ENCODE measurements at regions not wholly inside any gene's neighbourhood (a gene's known extent, or its start where the extent isn't known, plus 50 kb on each side); places are given as distances from the start of the nearest gene placed in this dataset.

DNA sequence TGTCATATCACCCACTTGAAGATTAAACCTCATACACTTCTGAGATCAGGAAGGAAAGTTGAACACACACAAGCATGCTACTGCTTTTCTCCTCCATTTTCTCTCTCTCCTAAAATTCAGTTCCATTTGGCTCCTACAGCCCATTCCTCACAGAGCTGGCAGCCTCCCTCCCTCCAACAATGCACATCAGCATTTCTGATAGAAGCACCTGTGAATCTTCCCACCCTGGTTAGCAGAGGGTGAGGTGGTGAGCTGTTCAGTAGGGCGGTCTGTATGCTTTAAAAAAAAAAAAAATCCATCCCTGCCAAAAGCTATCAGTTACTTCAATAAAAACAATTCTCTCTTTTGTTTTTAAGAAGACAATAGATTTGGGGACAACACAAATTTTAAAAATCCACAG, 463.2 kb upstream of the KIF2A start:
- TF ChIP-seq FOXM1 (IDR thresholded peaks at IDR 0.05; ENCODE audit: borderline replicate concordance) (no peak), ZNF384 (IDR thresholded peaks at IDR 0.05) (no peak), FOXK2 (IDR thresholded peaks at IDR 0.05) (no peak), NFRKB (IDR thresholded peaks at IDR 0.05) (no peak), SUZ12 (IDR thresholded peaks at IDR 0.05) (no peak), HDGF (IDR thresholded peaks at IDR 0.05; ENCODE audit: borderline replicate concordance) (no peak), LEF1 (IDR thresholded peaks at IDR 0.05; ENCODE audit: borderline replicate concordance) (no peak), BHLHE40 (IDR thresholded peaks at IDR 0.05; ENCODE audit: borderline replicate concordance) (no peak), CTBP1 (IDR thresholded peaks at IDR 0.05; ENCODE audit: borderline replicate concordance) (no peak), TARDBP (IDR thresholded peaks at IDR 0.05) (no peak), ARNT (IDR thresholded peaks at IDR 0.05) (no peak), L3MBTL2 (conservative IDR thresholded peaks at IDR 0.05) (no peak), SP1 (IDR thresholded peaks at IDR 0.05) (no peak), FOXA1 (IDR thresholded peaks at IDR 0.05) (no peak), ELF4 (IDR thresholded peaks at IDR 0.05) (no peak)
- TF ChIP-seq, protein P1, sequence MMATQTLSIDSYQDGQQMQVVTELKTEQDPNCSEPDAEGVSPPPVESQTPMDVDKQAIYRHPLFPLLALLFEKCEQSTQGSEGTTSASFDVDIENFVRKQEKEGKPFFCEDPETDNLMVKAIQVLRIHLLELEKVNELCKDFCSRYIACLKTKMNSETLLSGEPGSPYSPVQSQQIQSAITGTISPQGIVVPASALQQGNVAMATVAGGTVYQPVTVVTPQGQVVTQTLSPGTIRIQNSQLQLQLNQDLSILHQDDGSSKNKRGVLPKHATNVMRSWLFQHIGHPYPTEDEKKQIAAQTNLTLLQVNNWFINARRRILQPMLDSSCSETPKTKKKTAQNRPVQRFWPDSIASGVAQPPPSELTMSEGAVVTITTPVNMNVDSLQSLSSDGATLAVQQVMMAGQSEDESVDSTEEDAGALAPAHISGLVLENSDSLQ (IDR thresholded peaks at IDR 0.05): no peak
- POLR2A ChIA-PET: no interaction called here
- CTCF ChIA-PET: no interaction called here
- DNase-seq (ENCODE audit: extremely low spot score): no peak

DNA sequence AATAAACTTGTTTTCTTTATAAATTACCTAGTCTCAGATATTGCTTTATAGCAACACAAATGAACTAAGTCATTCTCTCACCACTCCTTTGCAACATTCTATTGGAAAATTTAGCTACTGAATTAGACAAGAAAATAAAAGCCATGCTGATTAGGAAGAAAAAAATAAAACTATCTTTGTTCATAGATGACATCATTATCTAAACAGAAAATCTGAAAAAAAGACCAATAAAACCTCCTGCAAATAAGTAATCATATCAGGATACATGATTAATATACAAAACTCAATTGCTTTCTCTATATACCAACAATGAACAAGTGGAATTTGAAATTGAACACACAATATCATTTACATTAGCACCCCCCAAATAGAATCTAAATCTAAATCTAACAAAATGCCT, 455.3 kb upstream of the KIF2A start:
- ChIA-PET CTCF (no interaction called here), POLR2A (no interaction called here)
- TF ChIP-seq NFRKB (IDR thresholded peaks at IDR 0.05) (no peak), HDGF (IDR thresholded peaks at IDR 0.05; ENCODE audit: borderline replicate concordance) (no peak), FOXM1 (IDR thresholded peaks at IDR 0.05; ENCODE audit: borderline replicate concordance) (no peak), CTBP1 (IDR thresholded peaks at IDR 0.05; ENCODE audit: borderline replicate concordance) (no peak), LEF1 (IDR thresholded peaks at IDR 0.05; ENCODE audit: borderline replicate concordance) (no peak), L3MBTL2 (conservative IDR thresholded peaks at IDR 0.05) (no peak), TARDBP (IDR thresholded peaks at IDR 0.05) (no peak), ARNT (IDR thresholded peaks at IDR 0.05) (no peak)
- no peak for DNase-seq (ENCODE audit: extremely low spot score)

- ChIA-PET CTCF (no interaction called here), POLR2A (no interaction called here)
- DNase-seq (ENCODE audit: extremely low spot score): no peak
- TF ChIP-seq NFRKB (IDR thresholded peaks at IDR 0.05): no peak
- no peak for TF ChIP-seq ARNT (IDR thresholded peaks at IDR 0.05)
- no peak for TF ChIP-seq BHLHE40 (IDR thresholded peaks at IDR 0.05; ENCODE audit: borderline replicate concordance)
- no peak for TF ChIP-seq SUZ12 (IDR thresholded peaks at IDR 0.05)
- TF ChIP-seq, protein P1 (IDR thresholded peaks at IDR 0.05): no peak
- TF ChIP-seq FOXK2 (IDR thresholded peaks at IDR 0.05): no peak
- no peak for TF ChIP-seq ZNF384 (IDR thresholded peaks at IDR 0.05)
- TF ChIP-seq L3MBTL2 (conservative IDR thresholded peaks at IDR 0.05): no peak
- TF ChIP-seq TARDBP (IDR thresholded peaks at IDR 0.05): no peak
- no peak for TF ChIP-seq FOXM1 (IDR thresholded peaks at IDR 0.05; ENCODE audit: borderline replicate concordance)
- TF ChIP-seq FOXA1 (IDR thresholded peaks at IDR 0.05): no peak
- TF ChIP-seq ELF4 (IDR thresholded peaks at IDR 0.05): no peak
- no peak for TF ChIP-seq CTBP1 (IDR thresholded peaks at IDR 0.05; ENCODE audit: borderline replicate concordance)
- no peak for TF ChIP-seq HDGF (IDR thresholded peaks at IDR 0.05; ENCODE audit: borderline replicate concordance)
- TF ChIP-seq LEF1 (IDR thresholded peaks at IDR 0.05; ENCODE audit: borderline replicate concordance): no peak
- no peak for TF ChIP-seq SP1 (IDR thresholded peaks at IDR 0.05)
Measured at GRCh38 chr5:61854531-61854930, 451.5 kb upstream of the KIF2A start.

DNA sequence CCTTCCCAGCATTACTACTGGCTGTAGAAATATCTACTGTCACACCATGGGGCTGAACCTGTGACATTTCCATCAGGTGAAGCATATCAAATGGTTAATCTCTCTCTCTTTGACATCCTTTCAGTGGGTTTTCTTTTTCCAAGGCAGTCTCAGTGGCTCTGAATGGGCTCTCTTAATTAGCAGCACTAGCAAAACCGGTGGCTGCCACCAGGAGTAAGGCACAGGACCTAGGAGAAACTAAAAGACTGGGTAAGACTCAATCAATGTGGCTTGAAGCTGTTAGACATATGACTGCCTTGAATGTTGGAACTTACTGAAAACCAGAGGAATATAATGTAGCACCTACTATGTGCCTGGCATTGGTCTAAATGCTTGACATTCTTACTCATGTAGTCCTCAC, 445.0 kb upstream of the KIF2A start:
- ChIA-PET POLR2A (no interaction called here), CTCF (no interaction called here)
- TF ChIP-seq L3MBTL2 (conservative IDR thresholded peaks at IDR 0.05) (no peak), ELF4 (IDR thresholded peaks at IDR 0.05) (no peak)
- no peak for DNase-seq (ENCODE audit: extremely low spot score)

GRCh38 chr5:61866930-61867329, 439.1 kb upstream of the KIF2A start:
- no peak for DNase-seq (ENCODE audit: extremely low spot score)
- POLR2A ChIA-PET: no interaction called here
- TF ChIP-seq ZNF384 (IDR thresholded peaks at IDR 0.05): no peak
- no peak for TF ChIP-seq ELF4 (IDR thresholded peaks at IDR 0.05)
- no peak for TF ChIP-seq TARDBP (IDR thresholded peaks at IDR 0.05)
- TF ChIP-seq NFRKB (IDR thresholded peaks at IDR 0.05): no peak
- TF ChIP-seq SP1 (IDR thresholded peaks at IDR 0.05): no peak
- no peak for TF ChIP-seq BHLHE40 (IDR thresholded peaks at IDR 0.05; ENCODE audit: borderline replicate concordance)
- no peak for TF ChIP-seq FOXA1 (IDR thresholded peaks at IDR 0.05)
- TF ChIP-seq L3MBTL2 (conservative IDR thresholded peaks at IDR 0.05): no peak
- no peak for TF ChIP-seq FOXK2 (IDR thresholded peaks at IDR 0.05)
- CTCF ChIA-PET: no interaction called here

DNA sequence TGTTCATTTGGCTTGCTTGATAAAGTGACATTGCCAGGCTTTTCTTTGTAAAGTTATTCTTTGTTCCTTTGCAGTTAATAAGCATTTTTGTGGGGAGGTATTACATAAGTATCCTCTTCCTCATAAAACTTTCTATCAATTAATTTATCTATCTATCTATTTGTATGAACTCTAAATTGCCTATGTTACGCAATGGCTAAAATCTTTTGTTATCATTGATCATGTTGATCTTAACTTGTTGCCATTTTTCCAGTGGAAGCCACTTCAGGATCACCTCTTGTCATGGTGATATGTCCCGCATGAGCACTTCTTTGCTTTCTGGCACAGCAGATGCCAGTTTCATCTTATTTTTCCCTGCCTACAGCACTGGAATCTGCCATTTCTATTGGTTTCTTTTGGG, 436.7 kb upstream of the KIF2A start:
- POLR2A ChIA-PET: no interaction called here

GRCh38 chr5:61878471-61878870, 427.5 kb upstream of the KIF2A start:
- ChIA-PET POLR2A (no interaction called here), CTCF (no interaction called here)
- TF ChIP-seq, protein P1 (IDR thresholded peaks at IDR 0.05): no peak
- TF ChIP-seq FOXA1 (IDR thresholded peaks at IDR 0.05) (no peak), ZNF384 (IDR thresholded peaks at IDR 0.05) (no peak), CTBP1 (IDR thresholded peaks at IDR 0.05; ENCODE audit: borderline replicate concordance) (no peak), FOXM1 (IDR thresholded peaks at IDR 0.05; ENCODE audit: borderline replicate concordance) (no peak), ELF4 (IDR thresholded peaks at IDR 0.05) (no peak), FOXK2 (IDR thresholded peaks at IDR 0.05) (no peak), HDGF (IDR thresholded peaks at IDR 0.05; ENCODE audit: borderline replicate concordance) (no peak), SP1 (IDR thresholded peaks at IDR 0.05) (no peak), NFRKB (IDR thresholded peaks at IDR 0.05) (no peak), ARNT (IDR thresholded peaks at IDR 0.05) (no peak)
- no peak for DNase-seq (ENCODE audit: extremely low spot score)

More for the DNA sequence above, 436.7 kb upstream of the KIF2A start:
- CTCF ChIA-PET: no interaction called here
- TF ChIP-seq HDGF (IDR thresholded peaks at IDR 0.05; ENCODE audit: borderline replicate concordance): no peak
- TF ChIP-seq, protein P1 (IDR thresholded peaks at IDR 0.05): no peak
- no peak for DNase-seq (ENCODE audit: extremely low spot score)
